CD4-positive, CD25-positive, alpha-beta regulatory T cell (primary cell): ENCODE measurements at regions not wholly inside any gene's neighbourhood (a gene's known extent, or its start where the extent isn't known, plus 50 kb on each side); places are given as distances from the start of the nearest gene placed in this dataset.
"Not testable (repeated sequence)": the region's sequence is repeated elsewhere in the genome, so short reads cannot be mapped to it uniquely, and the experiment has no call there.

Source experiments
- ATAC-seq, 2 donors: fragments of 150-1000 bp; cut with Tn5 transposase; one replicate each; pipeline ENCODE4 v1.10.0; 2021; ENCODE audit warnings: low read depth in 2 of 2, moderate number of reproducible peaks in 2 of 2, moderate library complexity in 1 of 2
- DNase-seq, 3 donors: peaks; one replicate each; pipeline versions ENCODE4 v3.0.0 to v3.0.0-alpha.2; 2012 to 2022; ENCODE audit warnings: mixed read lengths in 1 of 3
- H3K27ac ChIP-seq: one replicate; pipeline ENCODE4 v1.7.0; 2013; ENCODE audit warnings: mild to moderate bottlenecking, low read length; ENCODE audit not compliant: insufficient read depth, poor library complexity, severe bottlenecking
- H3K27me3 ChIP-seq: one replicate; pipeline ENCODE4 v1.7.0; 2013; ENCODE audit warnings: low read length; ENCODE audit not compliant: control insufficient read depth, insufficient read depth
- H3K36me3 ChIP-seq: one replicate; pipeline ENCODE4 v1.7.0; 2013; ENCODE audit warnings: mild to moderate bottlenecking, low read length, moderate library complexity; ENCODE audit not compliant: control insufficient read depth, insufficient read depth
- H3K4me1 ChIP-seq: 2 replicates; pipeline ENCODE4 v1.7.0; 2013; ENCODE audit warnings: mild to moderate bottlenecking, low read length; ENCODE audit not compliant: insufficient read depth, control insufficient read depth, poor library complexity, severe bottlenecking
- H3K4me3 ChIP-seq: one replicate; pipeline ENCODE4 v1.7.0; 2013; ENCODE audit warnings: low read depth, mild to moderate bottlenecking, low read length, moderate library complexity
- H3K9me3 ChIP-seq, 2 experiments: 1 replicate in 1 of 2; 2 replicates in 1 of 2; pipeline ENCODE4 v1.7.0; 2013; ENCODE audit warnings: low read length in 2 of 2, mild to moderate bottlenecking in 1 of 2, moderate library complexity in 1 of 2; ENCODE audit not compliant: control insufficient read depth in 2 of 2
- H3K27ac Mint-ChIP-seq, 3 donors: one replicate each; pipeline ENCODE4 v1.8.0; 2020 to 2022; ENCODE audit warnings: mild to moderate bottlenecking in 3 of 3, mixed read lengths in 3 of 3, moderate library complexity in 2 of 3
- H3K27me3 Mint-ChIP-seq: one replicate; pipeline ENCODE4 v1.8.0; 2022; ENCODE audit warnings: mild to moderate bottlenecking, mixed read lengths
- H3K36me3 Mint-ChIP-seq: one replicate; pipeline ENCODE4 v1.8.0; 2020; ENCODE audit warnings: mixed read lengths
- H3K4me1 Mint-ChIP-seq, 4 donors: one replicate each; pipeline ENCODE4 v1.8.0; 2020 to 2022; ENCODE audit warnings: mixed read lengths in 4 of 4, mild to moderate bottlenecking in 1 of 4
- H3K4me3 Mint-ChIP-seq, 4 donors: one replicate each; pipeline ENCODE4 v1.8.0; 2020 to 2022; ENCODE audit warnings: mild to moderate bottlenecking in 4 of 4, mixed read lengths in 4 of 4, moderate library complexity in 3 of 4
- H3K9me3 Mint-ChIP-seq, 7 donors: one replicate each; pipeline ENCODE4 v1.8.0; 2020 to 2022; ENCODE audit warnings: mixed read lengths in 7 of 7, mild to moderate bottlenecking in 3 of 7, moderate library complexity in 2 of 7

- H3K36me3 Mint-ChIP-seq, H3K4me3 Mint-ChIP-seq, H3K4me1 ChIP-seq, DNase-seq, H3K36me3 ChIP-seq, H3K27ac Mint-ChIP-seq, H3K27me3 Mint-ChIP-seq, ATAC-seq, H3K4me3 ChIP-seq, H3K27ac ChIP-seq, H3K4me1 Mint-ChIP-seq, H3K27me3 ChIP-seq: not testable (repeated sequence)
- peaks cover 0 to 77% (median 35%) of the 10 kb centered on the region in 7 donors for H3K9me3 Mint-ChIP-seq
- peaks cover 5 to 28% of the 10 kb centered on the region in 2 experiments for H3K9me3 ChIP-seq
Observed at GRCh38 chr22:11302904-11303303, 4225.1 kb upstream of the OR11H1 start.

- H3K27me3 ChIP-seq: not testable (repeated sequence)
Observed at GRCh38 chr22:11305179-11305578, 4222.8 kb upstream of the OR11H1 start.

GRCh38 chr22:11306933-11307518 lies 4221.0 kb upstream of the OR11H1 start:
- ATAC-seq: not testable (repeated sequence)

More at GRCh38 chr22:11305179-11305578, 4222.8 kb upstream of the OR11H1 start:
- ATAC-seq, H3K4me1 Mint-ChIP-seq, H3K4me1 ChIP-seq, H3K4me3 ChIP-seq, H3K36me3 ChIP-seq, H3K27ac Mint-ChIP-seq, H3K27ac ChIP-seq, H3K36me3 Mint-ChIP-seq, H3K4me3 Mint-ChIP-seq, H3K27me3 Mint-ChIP-seq, DNase-seq: not testable (repeated sequence)
- peaks cover 5 to 38% of the 10 kb centered on the region in 2 experiments for H3K9me3 ChIP-seq
- H3K9me3 Mint-ChIP-seq: peaks cover 4 to 77% (median 32%) of the 10 kb centered on the region in 7 donors

GRCh38 chr22:11307998-11308397 lies 4220.0 kb upstream of the OR11H1 start:
- DNase-seq (no peak), ATAC-seq (no peak)
- Mint-ChIP-seq H3K27ac (peak overlapping the region in 1 of 3 donors; percentile 27), H3K4me3 (no peak overlapping the region), H3K9me3 (peaks cover 5 to 69% (median 31%) of the 10 kb centered on the region in 7 donors), H3K27me3 (peaks cover 4% of the 10 kb centered on the region), H3K36me3 (no peaks in the 10 kb centered on the region), H3K4me1 (no peaks in the 10 kb centered on the region)
- Histone ChIP-seq H3K9me3 (peaks cover 7 to 41% of the 10 kb centered on the region in 2 experiments), H3K4me3 (no peak overlapping the region), H3K4me1 (no peaks in the 10 kb centered on the region), H3K36me3 (no peaks in the 10 kb centered on the region), H3K27me3 (no peaks in the 10 kb centered on the region), H3K27ac (no peak overlapping the region)

More at GRCh38 chr22:11306933-11307518, 4221.0 kb upstream of the OR11H1 start:
- H3K4me1 Mint-ChIP-seq, H3K4me3 Mint-ChIP-seq, H3K4me1 ChIP-seq, H3K27ac ChIP-seq, H3K27me3 Mint-ChIP-seq, H3K27ac Mint-ChIP-seq, H3K27me3 ChIP-seq, H3K4me3 ChIP-seq, H3K36me3 ChIP-seq, H3K36me3 Mint-ChIP-seq, DNase-seq: not testable (repeated sequence)
- H3K9me3 ChIP-seq: peaks cover 5 to 38% of the 10 kb centered on the region in 2 experiments
- peaks cover 5 to 74% (median 34%) of the 10 kb centered on the region in 7 donors for H3K9me3 Mint-ChIP-seq

- peaks cover 5 to 46% of the 10 kb centered on the region in 2 experiments for H3K9me3 ChIP-seq
- H3K4me1 Mint-ChIP-seq, H3K4me1 ChIP-seq, DNase-seq, H3K27me3 Mint-ChIP-seq, H3K27ac ChIP-seq, H3K27me3 ChIP-seq, ATAC-seq, H3K36me3 Mint-ChIP-seq, H3K27ac Mint-ChIP-seq, H3K4me3 Mint-ChIP-seq, H3K4me3 ChIP-seq, H3K36me3 ChIP-seq: not testable (repeated sequence)
- peaks cover 5 to 73% (median 28%) of the 10 kb centered on the region in 7 donors for H3K9me3 Mint-ChIP-seq
Observed at GRCh38 chr22:11309777-11310176, 4218.2 kb upstream of the OR11H1 start.

- H3K27ac ChIP-seq, H3K27me3 ChIP-seq, ATAC-seq, H3K36me3 Mint-ChIP-seq, DNase-seq, H3K4me1 Mint-ChIP-seq, H3K36me3 ChIP-seq, H3K27me3 Mint-ChIP-seq, H3K4me3 Mint-ChIP-seq, H3K27ac Mint-ChIP-seq, H3K4me1 ChIP-seq, H3K4me3 ChIP-seq: not testable (repeated sequence)
- H3K9me3 ChIP-seq: peaks cover 5 to 41% of the 10 kb centered on the region in 2 experiments
- peaks cover 5 to 72% (median 29%) of the 10 kb centered on the region in 7 donors for H3K9me3 Mint-ChIP-seq
Observed at GRCh38 chr22:11310647-11311046, 4217.3 kb upstream of the OR11H1 start.

GRCh38 chr22:11312640-11313039 lies 4215.4 kb upstream of the OR11H1 start:
- not testable (repeated sequence) for DNase-seq, H3K27ac Mint-ChIP-seq, H3K27me3 ChIP-seq, H3K27me3 Mint-ChIP-seq, H3K36me3 Mint-ChIP-seq, H3K4me3 ChIP-seq, H3K4me1 ChIP-seq, ATAC-seq, H3K4me1 Mint-ChIP-seq, H3K27ac ChIP-seq, H3K4me3 Mint-ChIP-seq, H3K36me3 ChIP-seq
- peaks cover 2 to 28% of the 10 kb centered on the region in 2 experiments for H3K9me3 ChIP-seq
- H3K9me3 Mint-ChIP-seq: peaks cover 5 to 54% (median 24%) of the 10 kb centered on the region in 7 donors

- H3K27ac Mint-ChIP-seq, H3K4me1 Mint-ChIP-seq, H3K27me3 ChIP-seq, H3K27ac ChIP-seq, H3K4me3 Mint-ChIP-seq, H3K36me3 ChIP-seq, H3K27me3 Mint-ChIP-seq, H3K4me3 ChIP-seq, DNase-seq, ATAC-seq, H3K4me1 ChIP-seq, H3K36me3 Mint-ChIP-seq: not testable (repeated sequence)
- peaks cover 5 to 51% (median 21%) of the 10 kb centered on the region in 7 donors for H3K9me3 Mint-ChIP-seq
- peaks cover 2 to 23% of the 10 kb centered on the region in 2 experiments for H3K9me3 ChIP-seq
Observed at GRCh38 chr22:11313040-11313759, 4214.8 kb upstream of the OR11H1 start.
